Muscle of leg (tissue), 3 donors: ENCODE measurements at regions not wholly inside any gene's neighbourhood (a gene's known extent, or its start where the extent isn't known, plus 50 kb on each side); places are given as distances from the start of the nearest gene placed in this dataset.
"Not testable (repeated sequence)": the region's sequence is repeated elsewhere in the genome, so short reads cannot be mapped to it uniquely, and the experiment has no call there.

Experiments used
- DNase-seq: peaks from one replicate; pipeline ENCODE4 v3.0.0; 2013
- H3K27ac ChIP-seq: one replicate; pipeline ENCODE4 v1.5.1; 2013; ENCODE audit warnings: mild to moderate bottlenecking, low read length, control low read depth
- H3K27me3 ChIP-seq: one replicate; pipeline ENCODE4 v1.6.1; 2013; ENCODE audit warnings: low read length; ENCODE audit not compliant: control insufficient read depth, insufficient read depth
- H3K36me3 ChIP-seq: one replicate; pipeline ENCODE4 v1.6.1; 2013; ENCODE audit warnings: low read length; ENCODE audit not compliant: control insufficient read depth, insufficient read depth
- H3K4me1 ChIP-seq: one replicate; pipeline ENCODE4 v1.6.1; 2013; ENCODE audit warnings: low read length; ENCODE audit not compliant: control insufficient read depth, insufficient read depth
- H3K4me3 ChIP-seq: one replicate; pipeline ENCODE4 v1.5.1; 2013; ENCODE audit warnings: low read length, control low read depth
- H3K9me3 ChIP-seq: replicated peaks from 2 replicates; pipeline ENCODE4 v1.6.1; 2013; ENCODE audit warnings: low read depth, low read length; ENCODE audit not compliant: control insufficient read depth
- WGBS: methylation state at CpG from one replicate; pipeline ENCODE4 v1.1.5; 2013; ENCODE audit warnings: missing lambda C conversion rate; ENCODE audit not compliant: insufficient coverage; 5-methylcytosine and 5-hydroxymethylcytosine counted together

- H3K36me3 ChIP-seq: no peaks in the 10 kb centered on the region
- H3K27me3 ChIP-seq: peaks cover 6% of the 10 kb centered on the region
- H3K4me3 ChIP-seq: no peak overlapping the region
- H3K27ac ChIP-seq: peak overlapping the region; percentile 59
- DNase-seq: peak; percentile 89
- H3K9me3 ChIP-seq: no peaks in the 10 kb centered on the region
- H3K4me1 ChIP-seq: peaks cover 20% of the 10 kb centered on the region
- WGBS: 83% methylated on average over 1 of the region's 4 CpGs
These were observed 236.7 kb downstream of the BCL11B start for GRCh38 chr14:99035268-99035667.

GRCh38 chr14:99035712-99036610 lies 236.0 kb downstream of the BCL11B start:
- Histone ChIP-seq H3K27me3 (peaks cover 6% of the 10 kb centered on the region), H3K4me1 (peaks cover 20% of the 10 kb centered on the region), H3K4me3 (peak overlapping the region; percentile 13), H3K9me3 (no peaks in the 10 kb centered on the region), H3K27ac (peak overlapping the region; percentile 59), H3K36me3 (no peaks in the 10 kb centered on the region)
- DNase-seq: peak; percentile 96
- WGBS: 8% methylated on average over 25 of the region's 30 CpGs

- Histone ChIP-seq H3K4me1 (peaks cover 20% of the 10 kb centered on the region), H3K9me3 (no peaks in the 10 kb centered on the region), H3K27ac (peak overlapping the region; percentile 59), H3K36me3 (no peaks in the 10 kb centered on the region), H3K27me3 (peaks cover 6% of the 10 kb centered on the region), H3K4me3 (peak overlapping the region; percentile 13)
- WGBS: 73% methylated on average over 22 of the region's 25 CpGs
- peak; percentile 62 for DNase-seq
These were observed 235.2 kb downstream of the BCL11B start for GRCh38 chr14:99036611-99037293.

GRCh38 chr14:99037326-99037725 lies 234.7 kb downstream of the BCL11B start:
- H3K9me3 ChIP-seq, DNase-seq, H3K27ac ChIP-seq, H3K4me3 ChIP-seq, H3K36me3 ChIP-seq, H3K27me3 ChIP-seq: not testable (repeated sequence)
- peaks cover 20% of the 10 kb centered on the region for H3K4me1 ChIP-seq
- 82% methylated on average over 1 of the region's 1 CpG for WGBS

GRCh38 chr14:99037777-99038430 lies 234.1 kb downstream of the BCL11B start:
- Histone ChIP-seq H3K4me3 (no peak overlapping the region), H3K4me1 (peaks cover 24% of the 10 kb centered on the region), H3K36me3 (no peaks in the 10 kb centered on the region), H3K27ac (no peak overlapping the region), H3K27me3 (peaks cover 6% of the 10 kb centered on the region), H3K9me3 (no peaks in the 10 kb centered on the region)
- DNase-seq: no peak
- WGBS: no CpG with 5 or more reads among the region's 10 CpGs

GRCh38 chr14:99038431-99038820 lies 233.6 kb downstream of the BCL11B start:
- H3K4me1 ChIP-seq: peaks cover 29% of the 10 kb centered on the region
- WGBS: 52% methylated on average over 3 of the region's 4 CpGs
- no peaks in the 10 kb centered on the region for H3K36me3 ChIP-seq
- H3K9me3 ChIP-seq: no peaks in the 10 kb centered on the region
- H3K27ac ChIP-seq: no peak overlapping the region
- no peak overlapping the region for H3K4me3 ChIP-seq
- no peak for DNase-seq
- H3K27me3 ChIP-seq: peaks cover 6% of the 10 kb centered on the region

- DNase-seq: no peak
- no peak overlapping the region for H3K4me3 ChIP-seq
These were observed 232.5 kb downstream of the BCL11B start for GRCh38 chr14:99039331-99040041.

GRCh38 chr14:99040052-99040451 lies 231.9 kb downstream of the BCL11B start:
- WGBS: 61% methylated on average over 8 of the region's 18 CpGs
- Histone ChIP-seq H3K27ac (no peak overlapping the region), H3K36me3 (no peaks in the 10 kb centered on the region), H3K4me1 (peaks cover 30% of the 10 kb centered on the region), H3K9me3 (no peaks in the 10 kb centered on the region), H3K27me3 (peaks cover 4% of the 10 kb centered on the region), H3K4me3 (no peak overlapping the region)
- DNase-seq: no peak

More at GRCh38 chr14:99039331-99040041, 232.5 kb downstream of the BCL11B start:
- H3K4me1 ChIP-seq: peaks cover 33% of the 10 kb centered on the region
- H3K36me3 ChIP-seq: no peaks in the 10 kb centered on the region
- H3K27ac ChIP-seq: no peak overlapping the region
- H3K9me3 ChIP-seq: no peaks in the 10 kb centered on the region
- WGBS: 71% methylated on average over 7 of the region's 12 CpGs
- H3K27me3 ChIP-seq: peaks cover 6% of the 10 kb centered on the region

GRCh38 chr14:99040711-99041110 lies 231.3 kb downstream of the BCL11B start:
- WGBS: 76% methylated on average over 10 of the region's 17 CpGs
- H3K27ac ChIP-seq: no peak overlapping the region
- H3K4me3 ChIP-seq: no peak overlapping the region
- peaks cover 23% of the 10 kb centered on the region for H3K4me1 ChIP-seq
- no peaks in the 10 kb centered on the region for H3K9me3 ChIP-seq
- no peaks in the 10 kb centered on the region for H3K36me3 ChIP-seq
- no peak for DNase-seq
- peaks cover 2% of the 10 kb centered on the region for H3K27me3 ChIP-seq
